Activated naive CD8-positive, alpha-beta T cell (primary cell): ENCODE measurements at regions not wholly inside any gene's neighbourhood (a gene's known extent, or its start where the extent isn't known, plus 50 kb on each side); places are given as distances from the start of the nearest gene placed in this dataset.

Source experiments
- H3K27ac Mint-ChIP-seq: one replicate; pipeline ENCODE4 v1.8.0; 2021; ENCODE audit warnings: mixed read lengths
- H3K27me3 Mint-ChIP-seq: one replicate; pipeline ENCODE4 v1.8.0; 2021; ENCODE audit warnings: mixed read lengths
- H3K36me3 Mint-ChIP-seq: one replicate; pipeline ENCODE4 v1.8.0; 2021; ENCODE audit warnings: mixed read lengths
- H3K4me1 Mint-ChIP-seq: one replicate; pipeline ENCODE4 v1.8.0; 2021; ENCODE audit warnings: low read depth, mixed read lengths
- H3K4me3 Mint-ChIP-seq: one replicate; pipeline ENCODE4 v1.8.0; 2021; ENCODE audit warnings: mild to moderate bottlenecking, mixed read lengths
- H3K9me3 Mint-ChIP-seq: one replicate; pipeline ENCODE4 v1.8.0; 2021; ENCODE audit warnings: low read depth, mixed read lengths

DNA sequence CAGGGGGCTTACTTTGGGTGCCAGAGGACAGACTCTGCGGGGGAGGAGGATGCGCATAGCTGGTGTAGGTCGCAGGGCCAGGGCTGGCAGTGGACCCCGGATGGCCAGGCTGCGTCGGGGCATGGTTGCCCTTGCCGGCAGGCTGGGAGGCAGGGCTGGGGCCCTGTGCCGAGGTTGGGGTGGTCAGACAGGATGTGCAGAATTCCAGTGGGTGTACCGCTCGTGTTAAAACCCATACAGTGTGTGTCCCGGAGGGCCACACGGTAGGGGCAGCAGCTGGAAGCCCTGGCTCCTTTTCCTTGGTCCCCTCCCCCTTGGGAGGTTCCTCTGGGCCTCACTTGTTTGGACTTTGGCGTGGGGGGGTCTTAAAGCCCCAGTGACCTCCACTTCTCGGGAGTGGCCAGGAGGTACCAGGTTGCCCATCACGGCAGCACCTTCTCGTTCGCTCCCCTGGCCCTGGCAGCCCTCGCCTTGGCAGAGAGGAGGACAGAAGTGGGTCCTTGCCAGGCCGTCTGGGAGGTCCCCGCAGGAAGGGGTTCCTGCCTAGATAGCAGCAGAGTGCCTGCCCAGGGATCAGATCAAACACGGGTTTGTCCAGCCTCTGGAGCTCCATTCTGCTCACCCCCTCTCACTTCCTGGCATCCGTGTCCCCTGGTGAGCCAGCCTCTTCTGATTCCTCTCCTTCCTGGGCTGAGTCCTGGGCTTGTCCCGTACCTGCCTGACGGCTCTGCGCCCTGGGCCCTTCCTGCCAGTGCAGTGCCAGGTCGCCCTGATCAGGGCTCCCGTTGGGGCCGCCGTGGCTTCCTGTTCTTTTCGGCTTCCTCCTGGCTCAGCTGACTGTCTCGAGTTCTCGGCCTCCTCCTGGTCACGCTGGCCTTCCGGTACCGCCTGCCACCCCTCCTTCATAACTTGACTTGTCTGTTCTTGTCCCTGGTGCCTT lies 56.7 kb upstream of the HGFAC start:
- Mint-ChIP-seq H3K27me3 (peaks cover 4% of the 10 kb centered on the region), H3K27ac (no peak overlapping the region), H3K4me3 (no peak overlapping the region), H3K36me3 (peaks cover 4% of the 10 kb centered on the region), H3K4me1 (peaks cover 11% of the 10 kb centered on the region), H3K9me3 (no peaks in the 10 kb centered on the region)

DNA sequence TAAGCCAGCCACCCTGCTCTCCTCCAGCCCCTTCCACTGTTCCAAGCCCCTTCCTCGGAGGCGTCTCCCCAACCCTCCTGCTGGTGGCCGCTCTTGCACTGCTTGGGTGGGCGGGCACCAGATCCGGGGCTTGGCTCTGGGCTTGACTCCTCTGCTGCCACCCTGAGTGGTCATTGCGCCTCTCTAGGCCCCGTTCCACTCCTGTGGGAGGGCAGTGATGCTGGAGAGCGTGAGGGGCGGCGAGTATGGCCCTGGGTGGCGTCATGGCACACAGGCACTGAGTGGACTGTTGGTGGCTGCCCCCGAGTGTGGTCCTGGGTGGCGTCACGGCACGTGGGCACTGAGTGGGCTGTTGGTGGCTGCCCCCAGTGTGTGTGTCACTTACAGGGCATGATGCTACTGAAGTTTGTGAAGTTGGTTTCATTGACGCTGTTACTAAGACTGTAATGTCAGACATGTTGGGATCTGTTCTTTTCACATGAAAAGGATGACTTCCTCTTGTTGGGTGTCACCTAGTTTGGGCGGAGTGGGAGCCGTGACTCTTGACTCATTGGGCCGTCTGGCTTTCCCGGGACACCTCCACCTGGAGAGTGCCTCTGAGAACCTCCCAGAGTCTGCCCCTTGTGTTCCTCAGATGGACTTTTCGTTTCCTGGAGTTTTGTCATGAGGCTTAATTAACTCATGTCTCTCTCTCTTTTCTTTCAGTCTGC lies 55.9 kb upstream of the HGFAC start:
- Mint-ChIP-seq H3K27me3 (peaks cover 4% of the 10 kb centered on the region), H3K36me3 (peaks cover 3% of the 10 kb centered on the region), H3K27ac (no peak overlapping the region), H3K9me3 (no peaks in the 10 kb centered on the region), H3K4me3 (no peak overlapping the region), H3K4me1 (peaks cover 11% of the 10 kb centered on the region)

DNA sequence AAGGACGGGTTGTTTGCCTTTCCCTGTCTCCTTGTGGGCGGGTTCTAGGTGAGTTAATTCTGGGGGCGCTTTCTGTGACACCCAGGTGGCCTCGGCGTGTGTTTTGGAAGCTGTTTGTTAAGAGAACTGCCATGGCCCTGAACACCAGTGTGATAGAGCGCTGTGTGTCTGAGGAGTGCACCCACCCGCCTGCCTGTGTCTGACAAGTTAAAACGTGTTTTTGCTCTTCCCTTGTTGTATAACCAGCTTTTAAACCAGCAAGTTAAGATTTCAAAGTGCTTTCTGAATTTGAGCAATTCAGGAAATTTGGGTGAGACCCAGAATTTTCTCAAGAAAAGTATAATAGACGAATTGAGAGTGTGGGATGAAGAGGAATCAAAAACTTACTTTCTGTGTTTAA lies 55.2 kb upstream of the HGFAC start:
- H3K27me3 Mint-ChIP-seq, result peaks cover 4% of the 10 kb centered on the region
- H3K36me3 Mint-ChIP-seq, result no peaks in the 10 kb centered on the region
- H3K4me3 Mint-ChIP-seq, result no peak overlapping the region
- peaks cover 11% of the 10 kb centered on the region for H3K4me1 Mint-ChIP-seq
- no peaks in the 10 kb centered on the region for H3K9me3 Mint-ChIP-seq
- H3K27ac Mint-ChIP-seq, result no peak overlapping the region

DNA sequence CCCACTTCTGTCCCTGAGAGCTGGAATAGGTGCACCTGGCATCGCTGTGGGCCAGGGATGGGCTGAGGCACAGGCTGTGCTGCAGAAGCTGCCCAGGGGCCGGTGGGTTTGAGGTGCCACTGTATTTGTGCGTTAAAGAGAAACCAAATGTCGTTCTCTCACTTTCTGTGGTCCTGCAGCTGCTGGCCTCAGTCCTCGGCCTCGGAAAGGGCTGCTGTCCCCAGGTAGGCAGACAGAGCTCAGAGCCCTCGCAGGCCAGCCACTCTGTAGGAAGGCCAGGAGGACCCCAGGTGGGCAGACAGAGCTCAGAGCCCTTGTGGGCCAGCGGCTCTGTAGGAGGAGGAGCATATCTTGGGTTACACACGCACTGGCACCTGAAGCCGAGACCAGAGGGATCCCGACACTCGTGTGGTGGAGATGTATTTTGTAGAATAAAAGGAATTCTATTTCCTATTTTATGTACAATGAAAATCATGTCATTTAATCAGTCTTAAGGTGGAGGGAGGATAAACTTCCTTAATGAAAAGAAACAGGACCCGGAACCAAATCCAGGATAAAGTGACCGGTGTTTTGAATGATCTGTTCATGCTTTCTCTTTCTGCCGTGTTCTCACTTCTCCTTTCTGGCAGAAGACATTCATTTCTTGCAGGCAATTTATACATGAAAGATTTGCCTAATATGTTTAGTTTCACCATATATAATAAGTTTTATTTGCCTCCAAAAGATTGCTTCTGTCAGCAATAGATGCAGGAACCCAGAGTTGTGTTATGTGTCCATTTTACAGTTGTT lies 54.4 kb upstream of the HGFAC start:
- Mint-ChIP-seq H3K9me3 (no peaks in the 10 kb centered on the region), H3K27ac (no peak overlapping the region), H3K36me3 (no peaks in the 10 kb centered on the region), H3K27me3 (peaks cover 4% of the 10 kb centered on the region), H3K4me3 (no peak overlapping the region), H3K4me1 (peaks cover 11% of the 10 kb centered on the region)

DNA sequence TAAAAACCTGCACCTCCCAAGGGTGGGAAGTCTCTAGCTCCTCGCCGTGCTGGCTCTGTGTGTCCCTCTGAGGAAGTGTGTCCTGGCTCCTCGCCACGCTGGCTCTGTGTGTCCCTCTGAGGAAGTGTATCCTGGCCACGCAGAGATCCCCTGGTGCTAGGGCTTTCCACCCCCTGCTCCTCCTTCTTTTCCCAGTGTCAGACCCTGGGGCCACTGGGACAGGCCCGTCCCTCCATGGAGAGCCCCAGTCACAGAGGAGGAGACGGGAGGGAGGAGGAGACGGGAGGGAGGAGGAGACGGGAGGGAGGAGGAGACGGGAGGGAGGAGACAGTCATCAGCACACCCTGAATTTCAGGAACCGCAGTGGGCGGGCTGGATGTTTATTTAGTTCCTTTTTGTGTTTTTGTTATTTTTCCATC lies 53.8 kb upstream of the HGFAC start:
- Mint-ChIP-seq H3K36me3 (no peaks in the 10 kb centered on the region), H3K4me3 (no peak overlapping the region), H3K9me3 (no peaks in the 10 kb centered on the region), H3K27ac (no peak overlapping the region), H3K27me3 (peaks cover 4% of the 10 kb centered on the region), H3K4me1 (peaks cover 11% of the 10 kb centered on the region)

DNA sequence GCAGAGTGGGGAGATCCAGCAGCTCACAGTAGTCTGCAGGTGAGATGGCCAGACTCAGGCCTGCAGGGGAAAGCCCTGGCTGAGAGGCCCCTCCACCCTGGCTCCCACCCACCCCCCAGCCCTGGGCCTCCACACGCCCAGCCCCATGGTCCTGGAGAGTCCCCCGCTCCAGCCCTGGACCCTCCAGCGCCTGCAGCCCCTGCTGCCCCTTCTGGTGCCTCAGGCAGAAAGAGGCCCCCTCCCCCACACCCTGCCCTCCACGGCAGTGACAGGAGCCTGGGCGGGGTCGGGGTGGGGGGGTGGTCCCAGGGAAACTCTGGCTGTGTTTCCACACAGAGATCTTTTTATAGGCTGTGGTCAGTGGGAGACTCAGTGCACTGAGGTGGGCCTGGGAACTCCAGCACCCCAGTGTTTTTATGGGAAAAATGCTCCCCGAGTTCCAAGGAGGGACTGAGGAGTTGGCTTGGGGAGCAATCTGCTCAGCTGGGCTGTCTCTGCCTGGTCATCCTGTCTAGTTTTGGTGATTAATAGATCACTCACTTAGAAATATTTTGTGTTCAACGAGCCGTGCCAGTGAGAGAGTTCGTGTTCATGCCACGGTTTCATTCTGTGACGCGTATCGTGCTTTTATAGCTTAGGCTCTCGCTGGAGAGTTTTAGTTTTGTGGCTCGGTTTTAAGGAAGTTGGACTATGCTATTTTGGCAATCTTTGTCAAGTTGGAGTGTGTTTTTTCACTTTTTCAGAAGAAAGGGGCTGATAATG lies 53.1 kb upstream of the HGFAC start:
- peaks cover 11% of the 10 kb centered on the region for H3K4me1 Mint-ChIP-seq
- H3K36me3 Mint-ChIP-seq, result no peaks in the 10 kb centered on the region
- H3K27me3 Mint-ChIP-seq, result peaks cover 4% of the 10 kb centered on the region
- no peak overlapping the region for H3K27ac Mint-ChIP-seq
- no peaks in the 10 kb centered on the region for H3K9me3 Mint-ChIP-seq
- H3K4me3 Mint-ChIP-seq, result no peak overlapping the region

DNA sequence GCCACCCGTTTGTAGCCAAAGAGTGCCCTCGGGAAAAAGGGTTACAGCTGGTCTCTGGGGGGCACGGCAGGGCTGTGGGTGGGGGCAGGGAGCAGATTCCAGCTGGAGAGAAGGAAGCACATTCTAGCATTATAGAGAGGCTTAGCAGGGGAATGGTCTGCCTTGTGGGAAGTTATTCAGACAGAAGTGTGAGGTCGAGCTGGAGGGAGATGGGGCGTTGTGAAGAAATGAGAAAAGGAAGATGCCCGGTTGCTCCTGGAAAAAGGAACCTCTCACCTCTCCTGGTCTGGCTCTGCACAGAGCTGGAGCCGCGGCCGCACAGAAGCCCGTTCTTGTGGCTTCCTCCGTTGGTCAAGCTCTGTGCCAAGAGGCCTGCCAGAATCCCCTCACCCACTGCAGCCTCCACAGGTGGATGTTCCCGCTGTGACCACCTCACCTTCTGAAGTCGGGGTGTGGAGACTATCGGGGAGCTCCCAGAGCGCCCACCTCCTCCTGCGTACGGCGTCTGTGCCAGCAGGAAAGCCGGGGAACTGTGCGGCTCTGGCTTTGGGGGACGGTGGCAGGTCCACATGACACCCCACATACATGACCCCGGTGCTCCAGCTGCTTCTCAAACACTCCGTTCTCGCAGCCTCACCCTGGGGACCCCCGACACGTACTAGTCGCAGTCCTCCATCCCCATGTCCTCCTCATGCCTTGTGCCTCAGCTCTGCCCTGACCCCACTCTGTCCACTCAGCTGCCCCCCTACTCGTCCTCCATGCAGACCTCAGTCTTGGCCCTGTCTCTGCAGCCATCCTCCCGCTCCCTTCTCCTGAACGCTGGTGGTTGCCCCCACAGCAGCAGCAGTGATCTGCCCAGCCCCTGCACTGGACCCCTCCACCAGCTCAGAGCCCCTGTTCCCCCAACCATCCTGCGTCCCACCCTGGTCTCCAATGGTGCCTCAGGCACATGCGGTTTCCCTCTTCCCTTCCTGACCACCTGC lies 52.2 kb upstream of the HGFAC start:
- Mint-ChIP-seq H3K9me3 (no peaks in the 10 kb centered on the region), H3K27ac (no peak overlapping the region), H3K27me3 (peaks cover 4% of the 10 kb centered on the region)

DNA sequence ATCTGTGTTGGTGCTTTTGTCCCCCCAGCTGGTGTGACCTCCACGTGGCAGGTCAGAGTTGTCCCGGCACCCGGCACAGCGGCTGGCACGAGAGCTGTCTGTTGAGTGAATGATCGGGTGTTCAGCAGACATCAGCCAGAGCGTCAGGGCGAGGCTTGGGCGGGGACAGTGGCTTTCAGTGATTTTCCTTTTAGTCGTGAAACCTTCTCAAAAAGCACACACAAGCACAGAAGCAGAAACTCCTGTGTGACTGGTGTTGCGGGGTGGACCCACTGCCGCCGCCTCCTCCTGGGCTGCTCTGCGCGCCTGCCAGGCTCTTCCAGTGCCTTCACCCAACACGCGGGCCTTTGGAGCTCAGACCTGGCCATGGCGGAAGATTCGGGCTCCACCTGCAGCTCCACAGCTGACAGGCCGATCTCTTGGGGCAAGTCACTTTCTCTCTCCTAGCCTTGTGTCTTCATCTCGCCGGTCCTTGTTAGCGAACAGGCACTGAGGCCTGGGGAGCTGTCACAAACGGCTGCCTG lies 51.4 kb upstream of the HGFAC start:
- no peak overlapping the region for H3K4me3 Mint-ChIP-seq
- peaks cover 4% of the 10 kb centered on the region for H3K27me3 Mint-ChIP-seq
- no peaks in the 10 kb centered on the region for H3K36me3 Mint-ChIP-seq
- no peaks in the 10 kb centered on the region for H3K9me3 Mint-ChIP-seq
- peaks cover 11% of the 10 kb centered on the region for H3K4me1 Mint-ChIP-seq
- no peak overlapping the region for H3K27ac Mint-ChIP-seq

More for the DNA sequence above, 52.2 kb upstream of the HGFAC start:
- H3K4me3 Mint-ChIP-seq, result no peak overlapping the region
- H3K4me1 Mint-ChIP-seq, result peaks cover 11% of the 10 kb centered on the region
- no peaks in the 10 kb centered on the region for H3K36me3 Mint-ChIP-seq

DNA sequence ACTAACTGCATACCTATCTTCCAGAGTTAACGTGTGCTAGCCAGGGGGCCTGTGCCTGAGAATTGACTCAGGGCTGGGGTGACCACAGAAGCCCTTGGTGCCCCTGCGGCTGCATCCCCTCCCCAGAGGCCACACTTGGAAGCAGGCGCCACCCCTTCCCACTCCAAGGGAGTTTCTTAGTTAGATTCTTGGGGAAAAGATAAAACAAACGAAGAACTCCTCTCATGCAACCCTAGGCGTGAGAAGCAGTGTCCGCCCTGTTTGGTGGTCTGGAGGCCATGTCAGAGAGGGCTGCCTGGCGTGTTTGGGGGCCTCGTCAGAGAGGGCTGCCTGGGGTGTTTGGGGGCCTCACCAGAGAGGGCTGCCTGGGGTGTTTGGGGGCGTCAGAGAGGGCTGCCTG lies 50.3 kb upstream of the HGFAC start:
- H3K4me3 Mint-ChIP-seq, result no peak overlapping the region
- no peaks in the 10 kb centered on the region for H3K36me3 Mint-ChIP-seq
- H3K9me3 Mint-ChIP-seq, result no peaks in the 10 kb centered on the region
- H3K27me3 Mint-ChIP-seq, result peaks cover 4% of the 10 kb centered on the region
- no peak overlapping the region for H3K27ac Mint-ChIP-seq
- H3K4me1 Mint-ChIP-seq, result peaks cover 4% of the 10 kb centered on the region
